C4-2B (cell line): ENCODE measurements at regions not wholly inside any gene's neighbourhood (a gene's known extent, or its start where the extent isn't known, plus 50 kb on each side); places are given as distances from the start of the nearest gene placed in this dataset.

Experiments used
- CTCF ChIP-seq: fragments of 450-650 bp; conservative IDR thresholded peaks from 2 replicates; pipeline ENCODE4 v1.5.1; 2017; ENCODE audit warnings: mild to moderate bottlenecking
- ZFX ChIP-seq: fragments of 450-650 bp; IDR thresholded peaks from 2 replicates; pipeline ENCODE4 v1.6.1; 2017

GRCh38 chr7:36029853-36030515 is 123.1 kb upstream of the EEPD1 start:
- no peak for TF ChIP-seq CTCF
- TF ChIP-seq ZFX: no peak
